Adipocyte (in vitro differentiated cells): ENCODE measurements at regions not wholly inside any gene's neighbourhood (a gene's known extent, or its start where the extent isn't known, plus 50 kb on each side); places are given as distances from the start of the nearest gene placed in this dataset.

Experiments
- DNase-seq: peaks from one replicate; pipeline ENCODE4 v3.0.0-alpha.2; 2015; ENCODE audit warnings: low read depth
- H3K27me3 ChIP-seq: replicated peaks from 2 replicates; pipeline ENCODE4 v1.7.0; 2013; ENCODE audit warnings: mild to moderate bottlenecking, low read length, moderate library complexity; ENCODE audit not compliant: control insufficient read depth, insufficient read depth
- H3K36me3 ChIP-seq: 2 replicates; pipeline ENCODE4 v1.7.0; 2013; ENCODE audit warnings: low read length, mild to moderate bottlenecking, moderate library complexity; ENCODE audit not compliant: control insufficient read depth, insufficient read depth, severe bottlenecking
- H3K4me1 ChIP-seq: 2 replicates; pipeline ENCODE4 v1.7.0; 2013; ENCODE audit warnings: mild to moderate bottlenecking, low read length, moderate library complexity; ENCODE audit not compliant: control insufficient read depth, insufficient read depth
- H3K4me3 ChIP-seq: 2 replicates; pipeline ENCODE4 v1.7.0; 2013; ENCODE audit warnings: mild to moderate bottlenecking, low read length, moderate library complexity
- H3K9ac ChIP-seq: 2 replicates; pipeline ENCODE4 v1.7.0; 2013; ENCODE audit warnings: mild to moderate bottlenecking, low read length, moderate library complexity
- H3K9me3 ChIP-seq: 2 replicates; pipeline ENCODE4 v1.7.0; 2013; ENCODE audit warnings: mild to moderate bottlenecking, low read length, moderate library complexity; ENCODE audit not compliant: control insufficient read depth

GRCh38 chr2:100755441-100755840 lies 64.5 kb upstream of the NPAS2 start:
- Histone ChIP-seq H3K4me3 (no peak overlapping the region), H3K9me3 (peaks cover 2% of the 10 kb centered on the region), H3K27me3 (no peaks in the 10 kb centered on the region), H3K36me3 (no peaks in the 10 kb centered on the region), H3K9ac (no peak overlapping the region), H3K4me1 (peaks cover 55% of the 10 kb centered on the region)
- no peak for DNase-seq

GRCh38 chr2:100756704-100757103 lies 63.2 kb upstream of the NPAS2 start:
- no peaks in the 10 kb centered on the region for H3K27me3 ChIP-seq
- H3K4me1 ChIP-seq: peaks cover 53% of the 10 kb centered on the region
- DNase-seq: no peak
- no peaks in the 10 kb centered on the region for H3K9me3 ChIP-seq
- no peak overlapping the region for H3K9ac ChIP-seq
- no peak overlapping the region for H3K4me3 ChIP-seq
- H3K36me3 ChIP-seq: no peaks in the 10 kb centered on the region

DNA sequence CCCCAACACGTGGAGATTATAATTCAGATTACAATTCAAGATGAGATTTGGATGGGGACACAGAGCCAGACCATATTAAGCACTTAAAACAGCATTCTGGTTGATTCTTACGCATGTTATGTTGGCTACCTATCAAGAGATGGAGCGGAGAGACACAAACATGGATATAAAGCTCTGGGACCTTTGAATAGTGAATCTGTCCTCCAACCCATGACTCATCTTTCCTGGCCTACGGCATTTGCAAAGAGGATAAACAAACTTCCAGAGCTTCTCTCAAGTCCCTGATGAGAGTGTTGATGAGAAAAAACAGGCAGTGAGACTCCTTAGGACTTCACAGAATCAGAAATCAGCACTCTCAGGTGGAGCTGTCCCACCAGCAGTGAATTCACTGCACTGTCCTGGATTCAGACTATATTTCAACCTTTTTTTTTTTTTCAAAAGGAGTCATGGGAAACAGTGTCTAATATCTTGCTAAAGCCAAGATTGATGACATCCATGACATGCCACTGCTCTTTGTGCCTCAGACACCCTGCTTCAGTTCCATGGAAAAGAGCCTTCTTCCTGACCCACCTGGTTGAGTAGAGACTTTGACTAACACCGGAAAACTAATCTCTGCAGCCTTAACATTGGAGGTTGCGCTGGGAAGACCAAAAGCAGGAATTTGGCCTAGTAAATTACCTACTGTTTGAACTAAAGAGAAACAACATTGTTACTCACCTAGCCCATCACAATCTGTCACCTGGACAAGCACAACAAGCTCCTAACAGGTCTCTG lies 62.1 kb upstream of the NPAS2 start:
- H3K4me3 ChIP-seq: no peak overlapping the region
- H3K9ac ChIP-seq: no peak overlapping the region
- no peaks in the 10 kb centered on the region for H3K27me3 ChIP-seq
- H3K9me3 ChIP-seq: no peaks in the 10 kb centered on the region
- peak; percentile 81 for DNase-seq
- no peaks in the 10 kb centered on the region for H3K36me3 ChIP-seq
- peaks cover 44% of the 10 kb centered on the region for H3K4me1 ChIP-seq

DNA sequence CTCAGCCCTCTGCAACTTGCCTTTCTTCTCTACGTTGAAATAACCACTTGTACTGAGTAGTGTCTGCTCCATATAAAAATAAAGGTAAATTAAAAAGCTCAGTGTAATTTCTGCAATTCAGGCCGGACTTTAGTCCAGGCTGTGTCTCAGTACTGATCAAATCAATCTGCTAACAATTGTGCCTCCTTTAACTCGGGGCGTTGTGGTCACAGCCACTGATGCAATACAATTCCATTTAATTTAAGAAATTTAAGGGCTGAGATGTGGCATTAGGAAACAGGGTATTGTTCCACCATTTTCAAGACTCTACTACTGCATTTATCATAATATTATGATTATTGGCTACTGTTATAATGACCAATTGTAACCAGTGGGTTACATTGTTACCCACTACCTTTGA lies 60.0 kb upstream of the NPAS2 start:
- Histone ChIP-seq H3K4me3 (no peak overlapping the region), H3K36me3 (no peaks in the 10 kb centered on the region), H3K4me1 (peaks cover 23% of the 10 kb centered on the region), H3K27me3 (no peaks in the 10 kb centered on the region), H3K9me3 (no peaks in the 10 kb centered on the region), H3K9ac (no peak overlapping the region)
- peak; percentile 54 for DNase-seq

- H3K9ac ChIP-seq: no peak overlapping the region
These were observed 58.6 kb upstream of the NPAS2 start for GRCh38 chr2:100761365-100761764.

GRCh38 chr2:100764430-100764829 lies 55.5 kb upstream of the NPAS2 start:
- H3K4me3 ChIP-seq: no peak overlapping the region
- H3K4me1 ChIP-seq: peaks cover 25% of the 10 kb centered on the region
- no peak for DNase-seq
- no peaks in the 10 kb centered on the region for H3K36me3 ChIP-seq
- no peaks in the 10 kb centered on the region for H3K27me3 ChIP-seq
- no peak overlapping the region for H3K9ac ChIP-seq
- H3K9me3 ChIP-seq: no peaks in the 10 kb centered on the region

More at GRCh38 chr2:100761365-100761764, 58.6 kb upstream of the NPAS2 start:
- Histone ChIP-seq H3K9me3 (no peaks in the 10 kb centered on the region), H3K27me3 (no peaks in the 10 kb centered on the region), H3K4me1 (peaks cover 17% of the 10 kb centered on the region), H3K4me3 (no peak overlapping the region), H3K36me3 (no peaks in the 10 kb centered on the region)
- no peak for DNase-seq

DNA sequence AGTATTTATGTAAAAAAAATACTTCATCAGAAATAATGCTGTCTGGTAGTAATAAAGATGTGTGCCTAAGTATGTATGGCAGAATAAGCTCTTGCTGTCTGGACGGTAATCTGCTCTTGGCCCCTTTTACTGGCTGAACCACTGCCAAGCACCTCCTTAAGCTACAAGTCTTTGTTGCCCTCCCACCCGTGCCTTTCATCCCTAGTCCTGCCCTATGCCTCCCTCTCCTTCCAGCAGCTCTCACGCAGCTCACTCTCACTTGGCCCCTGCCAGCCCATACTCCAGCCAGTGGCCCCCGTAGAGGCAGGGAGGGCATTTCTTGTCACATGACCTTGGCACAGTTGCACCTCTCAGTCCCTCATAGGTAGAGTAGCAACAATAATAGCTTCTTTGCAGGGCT lies 54.5 kb upstream of the NPAS2 start:
- Histone ChIP-seq H3K9ac (no peak overlapping the region), H3K4me3 (no peak overlapping the region), H3K9me3 (no peaks in the 10 kb centered on the region), H3K4me1 (peaks cover 17% of the 10 kb centered on the region), H3K36me3 (no peaks in the 10 kb centered on the region), H3K27me3 (no peaks in the 10 kb centered on the region)
- no peak for DNase-seq

DNA sequence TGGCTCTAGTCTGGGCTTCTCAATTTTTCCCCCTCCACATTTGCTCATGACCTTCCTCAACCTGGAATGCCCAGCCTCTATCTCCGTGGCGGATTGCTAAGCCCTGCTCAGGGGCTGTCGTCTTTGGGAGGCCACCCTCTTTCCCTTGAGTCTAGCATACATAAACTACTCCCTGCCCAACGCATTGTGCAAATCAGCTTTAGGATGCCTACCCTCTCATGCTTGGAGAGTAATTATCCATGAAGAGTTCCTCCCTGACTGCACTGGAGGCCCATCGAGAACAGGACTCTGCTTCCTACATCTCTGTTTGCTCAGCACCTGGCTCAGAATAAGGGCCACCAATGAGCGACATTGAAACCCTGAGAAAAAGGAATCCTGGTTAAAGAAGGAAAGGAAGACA lies 53.7 kb upstream of the NPAS2 start:
- no peaks in the 10 kb centered on the region for H3K27me3 ChIP-seq
- H3K4me3 ChIP-seq: no peak overlapping the region
- peaks cover 17% of the 10 kb centered on the region for H3K4me1 ChIP-seq
- no peaks in the 10 kb centered on the region for H3K36me3 ChIP-seq
- H3K9ac ChIP-seq: no peak overlapping the region
- DNase-seq: no peak
- no peaks in the 10 kb centered on the region for H3K9me3 ChIP-seq

DNA sequence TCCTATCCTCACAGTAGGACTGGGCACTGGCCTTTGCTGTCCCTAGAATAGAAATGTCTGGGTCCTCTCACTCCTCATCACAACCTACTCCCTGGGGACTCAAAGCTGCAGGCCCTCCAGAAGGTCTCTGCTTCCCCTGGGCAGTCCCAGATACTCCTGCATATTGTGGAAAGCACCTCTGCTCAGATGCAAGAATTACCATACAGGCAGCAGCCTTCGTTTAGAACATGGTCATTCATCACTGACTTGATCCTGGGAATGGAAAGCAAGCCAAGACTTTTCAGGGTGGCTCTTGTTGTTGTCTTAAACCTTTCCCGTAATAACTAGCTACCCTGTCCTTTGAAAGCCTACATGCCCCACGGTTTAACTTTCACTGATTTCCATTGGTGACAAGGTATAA lies 53.1 kb upstream of the NPAS2 start:
- Histone ChIP-seq H3K4me1 (peaks cover 17% of the 10 kb centered on the region), H3K9me3 (no peaks in the 10 kb centered on the region), H3K27me3 (no peaks in the 10 kb centered on the region), H3K4me3 (no peak overlapping the region), H3K9ac (no peak overlapping the region), H3K36me3 (no peaks in the 10 kb centered on the region)
- peak; percentile 18 for DNase-seq

DNA sequence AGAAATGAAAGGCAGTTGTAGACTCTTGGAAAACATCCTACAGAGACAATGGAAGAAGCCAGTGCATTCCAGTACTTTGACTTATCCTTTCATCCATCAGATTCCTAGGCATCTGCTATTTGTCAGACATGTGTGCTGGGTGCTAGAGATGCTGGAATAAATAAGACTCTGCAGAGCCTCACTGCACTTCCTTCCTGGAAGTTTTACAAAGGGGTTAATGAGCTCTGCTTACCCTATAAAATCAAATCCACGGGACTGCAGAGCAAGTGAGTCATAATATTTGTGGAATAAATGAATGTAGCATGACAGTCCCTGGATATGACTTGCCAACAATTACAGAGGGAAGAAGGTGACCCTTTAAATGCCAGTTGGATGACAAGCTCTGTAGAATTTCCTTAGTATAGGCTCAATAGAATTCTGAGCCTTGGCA lies 52.7 kb upstream of the NPAS2 start:
- DNase-seq: peak; percentile 64
- no peaks in the 10 kb centered on the region for H3K27me3 ChIP-seq

GRCh38 chr2:100767810-100768806 lies 51.8 kb upstream of the NPAS2 start:
- H3K9ac ChIP-seq: no peak overlapping the region
- H3K4me1 ChIP-seq: peaks cover 17% of the 10 kb centered on the region
- no peaks in the 10 kb centered on the region for H3K27me3 ChIP-seq
- H3K36me3 ChIP-seq: no peaks in the 10 kb centered on the region
- no peak for DNase-seq
- no peaks in the 10 kb centered on the region for H3K9me3 ChIP-seq
- H3K4me3 ChIP-seq: no peak overlapping the region

More for the DNA sequence above, 52.7 kb upstream of the NPAS2 start:
- no peak overlapping the region for H3K4me3 ChIP-seq
- H3K36me3 ChIP-seq: no peaks in the 10 kb centered on the region
- no peak overlapping the region for H3K9ac ChIP-seq
- H3K9me3 ChIP-seq: no peaks in the 10 kb centered on the region
- H3K4me1 ChIP-seq: peaks cover 17% of the 10 kb centered on the region
